Retinal pigment epithelial cell (primary cell): ENCODE measurements at regions not wholly inside any gene's neighbourhood (a gene's known extent, or its start where the extent isn't known, plus 50 kb on each side); places are given as distances from the start of the nearest gene placed in this dataset.
"Not testable (repeated sequence)": the region's sequence is repeated elsewhere in the genome, so short reads cannot be mapped to it uniquely, and the experiment has no call there.

ENCODE experiments used
- DNase-seq: peaks from one replicate; pipeline ENCODE4 v3.0.0-alpha.2; 2010; ENCODE audit warnings: low read depth
- H3K4me3 ChIP-seq: 2 replicates; pipeline ENCODE4 v1.5.1; 2011; ENCODE audit warnings: mild to moderate bottlenecking, low read length, control low read depth, moderate library complexity
- CTCF ChIP-seq: conservative IDR thresholded peaks from 2 replicates; pipeline ENCODE4 v1.5.1; 2011; ENCODE audit warnings: low read depth, low read length, control low read depth, inconsistent platforms

- H3K4me3 ChIP-seq = no peak overlapping the region
- DNase-seq = no peak
- TF ChIP-seq CTCF = no peak
Observed at GRCh38 chr9:117839862-117840261, 135.7 kb downstream of the TLR4 start.

- not testable (repeated sequence) for H3K4me3 ChIP-seq, DNase-seq
Observed at GRCh38 chr9:117851836-117852461, 147.7 kb downstream of the TLR4 start.

GRCh38 chr9:117858561-117858960, 154.4 kb downstream of the TLR4 start:
- DNase-seq = no peak

GRCh38 chr9:117860849-117861248, 156.6 kb downstream of the TLR4 start:
- TF ChIP-seq CTCF = no peak

More at GRCh38 chr9:117858561-117858960, 154.4 kb downstream of the TLR4 start:
- TF ChIP-seq CTCF = no peak
- H3K4me3 ChIP-seq = no peak overlapping the region

GRCh38 chr9:117864385-117865057, 160.3 kb downstream of the TLR4 start:
- no peak overlapping the region for H3K4me3 ChIP-seq
- no peak for DNase-seq
- no peak for TF ChIP-seq CTCF

More at GRCh38 chr9:117860849-117861248, 156.6 kb downstream of the TLR4 start:
- no peak for DNase-seq
- no peak overlapping the region for H3K4me3 ChIP-seq

- H3K4me3 ChIP-seq = no peak overlapping the region
- DNase-seq = no peak
- no peak for TF ChIP-seq CTCF
Observed at GRCh38 chr9:117868594-117868993, 164.4 kb downstream of the TLR4 start.

GRCh38 chr9:117869287-117869686, 165.1 kb downstream of the TLR4 start:
- no peak for DNase-seq
- H3K4me3 ChIP-seq = no peak overlapping the region
- no peak for TF ChIP-seq CTCF
